NCI-H2029 treated with DMSO at 0.1 percent for 48 hours (cell line): ENCODE measurements at regions not wholly inside any gene's neighbourhood (a gene's known extent, or its start where the extent isn't known, plus 50 kb on each side); places are given as distances from the start of the nearest gene placed in this dataset.

Experiments used
- DNase-seq: peaks from one replicate; lab custom pipeline; 2025; lab: John Stamatoyannopoulos, UW

- no peak for DNase-seq
Measured at GRCh38 chr13:31081316-31081715, 80.4 kb downstream of the HSPH1 start.

- DNase-seq: no peak
Measured at GRCh38 chr13:31074756-31075155, 86.9 kb downstream of the HSPH1 start.

- no peak for DNase-seq
Measured at GRCh38 chr13:31073859-31074718, 87.6 kb downstream of the HSPH1 start.

- DNase-seq: no peak
Measured at GRCh38 chr13:31072041-31072440, 89.7 kb downstream of the HSPH1 start.

DNA sequence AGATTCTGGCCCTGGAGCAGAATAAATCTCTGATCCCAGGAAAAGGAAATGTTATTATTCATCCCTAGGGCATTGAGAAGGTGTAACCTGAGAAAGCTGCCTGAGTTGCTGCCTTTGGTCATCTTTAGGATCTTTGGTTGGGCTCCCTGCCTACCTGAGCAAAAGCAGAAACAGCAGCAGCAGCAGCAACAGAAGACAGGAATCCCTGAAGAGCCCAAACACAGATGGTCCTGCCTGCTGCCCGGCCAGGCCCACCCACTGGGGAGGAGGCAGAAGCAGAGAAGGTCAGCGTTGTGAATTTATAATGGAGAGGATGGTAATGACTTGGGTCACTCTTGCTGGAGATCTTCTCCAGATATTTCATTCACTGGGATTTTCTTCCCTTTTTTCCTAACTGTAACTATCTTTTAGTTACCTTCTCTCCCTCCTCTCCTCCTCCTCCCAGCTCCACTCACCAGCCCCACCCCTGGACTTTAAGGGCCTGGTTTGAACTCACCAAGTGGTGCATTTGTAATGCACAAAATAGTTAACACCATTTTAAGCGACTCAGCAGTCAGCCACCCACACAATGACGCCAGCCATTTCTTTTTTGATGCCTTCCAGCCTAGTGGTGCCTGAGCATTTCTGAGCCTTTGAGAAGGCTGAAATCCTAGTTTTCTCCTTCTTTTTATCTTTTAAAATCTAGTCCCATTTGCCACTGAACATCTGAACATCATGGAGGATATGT is 91.7 kb downstream of the HSPH1 start:
- no peak for DNase-seq

DNA sequence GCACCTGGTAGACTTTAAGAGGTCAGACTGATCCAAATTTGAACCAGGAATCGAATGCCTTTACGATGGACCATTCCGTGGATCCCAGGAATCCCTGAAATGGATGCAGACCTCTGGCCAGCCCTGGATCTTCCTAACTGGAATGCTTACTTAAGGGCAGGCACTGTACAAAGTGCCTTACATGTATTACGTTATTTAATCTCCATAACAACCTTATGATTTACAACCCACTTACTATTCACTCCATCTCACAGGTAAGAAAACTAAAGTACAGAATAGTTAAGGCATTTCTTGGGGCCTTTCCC is 93.6 kb downstream of the HSPH1 start:
- no peak for DNase-seq

- no peak for DNase-seq
Measured at GRCh38 chr13:31067416-31068118, 94.1 kb downstream of the HSPH1 start.

- DNase-seq: no peak
Measured at GRCh38 chr13:31064636-31065035, 97.1 kb downstream of the HSPH1 start.

DNA sequence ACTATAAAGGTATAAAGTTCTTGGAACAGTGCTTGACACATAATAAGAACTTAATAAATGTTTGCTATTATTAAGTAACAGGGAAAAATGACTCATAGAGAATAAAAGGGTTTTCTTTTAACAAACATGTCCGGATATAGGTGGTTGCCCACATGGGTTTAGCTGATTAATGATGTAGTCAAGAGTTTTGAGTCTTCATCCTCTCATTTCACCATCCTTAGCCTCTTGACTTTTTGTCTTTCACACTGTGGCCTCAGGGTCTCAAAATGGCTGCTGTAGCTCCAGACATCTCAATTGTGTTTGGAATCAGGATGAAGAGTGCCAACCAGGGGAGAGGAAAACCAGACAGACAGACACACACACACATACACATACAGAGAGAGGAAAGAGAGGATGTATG is 97.9 kb downstream of the HSPH1 start:
- no peak for DNase-seq

DNA sequence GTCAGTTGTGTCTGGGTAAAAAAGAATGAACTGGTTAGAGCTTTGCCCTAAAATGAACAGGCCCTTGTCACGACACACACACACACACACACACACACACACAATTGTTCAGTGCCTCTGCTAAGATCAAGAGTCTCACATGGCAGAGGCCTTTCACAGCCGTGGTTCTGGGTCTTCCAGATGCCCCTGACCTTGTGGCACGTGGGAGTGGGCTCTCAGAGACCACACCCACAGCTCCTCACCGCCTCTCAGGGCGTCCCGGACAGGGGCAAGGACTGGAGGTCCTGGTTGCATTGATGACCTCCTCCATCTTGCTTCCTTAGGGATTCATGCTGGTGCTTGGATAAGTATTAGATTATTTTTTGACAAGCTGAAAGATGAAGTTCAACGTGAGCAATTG is 101.0 kb downstream of the HSPH1 start:
- no peak for DNase-seq

GRCh38 chr13:31060220-31060619 is 101.5 kb downstream of the HSPH1 start:
- no peak for DNase-seq

DNA sequence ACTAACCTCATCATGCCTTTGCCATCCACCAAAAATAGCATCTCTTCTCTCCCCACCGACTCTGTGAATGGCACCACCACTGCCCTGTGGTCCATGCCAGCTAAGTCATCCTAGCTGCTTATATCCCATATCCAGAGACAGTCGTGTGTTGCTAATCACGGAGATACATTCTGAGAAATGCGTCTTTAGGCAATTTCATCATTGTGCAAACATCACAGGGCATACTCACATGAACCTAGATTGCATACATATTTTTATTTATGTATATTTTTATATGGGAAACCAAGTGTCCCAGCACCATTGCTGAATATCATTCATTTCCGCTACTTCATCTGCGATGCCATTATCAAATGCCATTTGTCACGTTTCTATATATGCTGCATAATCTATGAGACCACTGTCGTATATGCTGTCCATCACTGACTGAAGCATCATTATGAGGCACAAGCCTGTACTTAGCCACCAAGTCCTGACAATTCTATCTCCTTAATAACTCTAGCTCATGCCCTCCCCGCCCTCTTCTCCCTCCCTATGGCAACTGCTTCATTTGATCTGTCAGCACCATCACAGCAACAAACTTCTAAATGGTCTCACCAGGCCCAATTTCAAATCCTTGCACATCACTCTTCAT is 104.2 kb downstream of the HSPH1 start:
- DNase-seq: no peak

DNA sequence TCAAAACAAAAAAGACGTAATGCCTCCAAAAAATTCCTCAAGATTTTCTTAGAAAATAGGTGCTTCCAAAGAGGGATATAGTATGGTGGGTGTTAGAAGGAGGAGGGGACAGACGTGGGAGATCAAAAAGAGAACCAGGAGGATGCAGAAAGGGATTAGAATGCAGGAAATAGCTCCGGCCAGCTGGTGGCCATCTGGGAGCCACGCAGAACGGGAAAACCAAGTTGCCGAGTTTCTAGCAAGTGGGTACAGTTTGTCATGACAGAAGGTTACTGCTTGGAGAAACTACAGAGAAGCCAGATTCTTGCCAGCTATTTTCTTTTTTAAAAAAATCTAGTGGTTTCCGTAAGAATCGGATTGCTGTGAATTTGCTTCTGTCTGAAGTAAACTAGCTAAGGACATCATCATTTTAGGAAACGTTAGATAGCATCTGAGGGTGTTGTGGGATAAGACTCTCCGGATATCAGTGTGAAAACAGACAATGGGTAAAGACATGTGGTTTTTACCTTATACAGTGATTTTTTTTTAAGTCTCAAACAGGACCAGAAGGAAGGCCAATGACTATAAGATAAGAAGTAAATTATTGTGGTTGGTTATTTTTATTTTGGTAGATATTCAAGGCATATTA is 104.9 kb downstream of the HSPH1 start:
- DNase-seq: no peak

DNA sequence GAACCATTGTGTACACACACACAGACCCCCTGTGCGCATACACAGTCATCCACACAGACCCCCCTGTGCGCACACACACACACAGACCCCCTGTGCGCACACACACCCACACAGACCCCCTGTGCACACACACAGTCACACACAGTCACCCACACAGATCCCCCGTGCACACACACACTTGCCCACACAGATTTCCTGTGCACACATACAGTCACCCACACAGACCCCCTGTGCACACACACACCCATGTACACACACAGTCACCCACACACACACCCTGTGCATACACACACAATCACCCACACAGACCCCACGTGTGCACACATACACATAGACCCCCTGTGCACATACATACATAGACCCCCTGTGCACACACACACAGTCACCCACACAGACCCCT is 106.1 kb downstream of the HSPH1 start:
- DNase-seq: no peak

GRCh38 chr13:31054632-31055031 is 107.1 kb downstream of the HSPH1 start:
- no peak for DNase-seq

DNA sequence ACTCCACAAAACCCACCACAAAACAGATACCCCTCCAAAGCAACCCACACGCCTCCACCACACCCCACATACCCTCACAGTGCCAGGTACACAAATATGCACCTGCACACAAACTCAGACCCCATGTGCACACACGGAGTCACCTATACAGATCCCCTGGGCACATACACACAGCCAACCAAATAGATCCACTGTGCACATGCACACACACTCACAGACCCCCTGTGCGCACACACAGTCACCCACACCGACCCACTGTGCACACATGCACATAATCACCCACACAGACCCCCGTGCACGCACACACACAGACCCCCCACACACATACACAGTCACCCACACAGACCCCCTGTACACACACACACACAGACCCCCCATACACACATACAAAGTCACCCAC is 107.8 kb downstream of the HSPH1 start:
- DNase-seq: no peak

- DNase-seq: no peak
Measured at GRCh38 chr13:31053091-31053490, 108.6 kb downstream of the HSPH1 start.

GRCh38 chr13:31052478-31052877 is 109.2 kb downstream of the HSPH1 start:
- no peak for DNase-seq

- no peak for DNase-seq
Measured at GRCh38 chr13:31051999-31052398, 109.7 kb downstream of the HSPH1 start.

DNA sequence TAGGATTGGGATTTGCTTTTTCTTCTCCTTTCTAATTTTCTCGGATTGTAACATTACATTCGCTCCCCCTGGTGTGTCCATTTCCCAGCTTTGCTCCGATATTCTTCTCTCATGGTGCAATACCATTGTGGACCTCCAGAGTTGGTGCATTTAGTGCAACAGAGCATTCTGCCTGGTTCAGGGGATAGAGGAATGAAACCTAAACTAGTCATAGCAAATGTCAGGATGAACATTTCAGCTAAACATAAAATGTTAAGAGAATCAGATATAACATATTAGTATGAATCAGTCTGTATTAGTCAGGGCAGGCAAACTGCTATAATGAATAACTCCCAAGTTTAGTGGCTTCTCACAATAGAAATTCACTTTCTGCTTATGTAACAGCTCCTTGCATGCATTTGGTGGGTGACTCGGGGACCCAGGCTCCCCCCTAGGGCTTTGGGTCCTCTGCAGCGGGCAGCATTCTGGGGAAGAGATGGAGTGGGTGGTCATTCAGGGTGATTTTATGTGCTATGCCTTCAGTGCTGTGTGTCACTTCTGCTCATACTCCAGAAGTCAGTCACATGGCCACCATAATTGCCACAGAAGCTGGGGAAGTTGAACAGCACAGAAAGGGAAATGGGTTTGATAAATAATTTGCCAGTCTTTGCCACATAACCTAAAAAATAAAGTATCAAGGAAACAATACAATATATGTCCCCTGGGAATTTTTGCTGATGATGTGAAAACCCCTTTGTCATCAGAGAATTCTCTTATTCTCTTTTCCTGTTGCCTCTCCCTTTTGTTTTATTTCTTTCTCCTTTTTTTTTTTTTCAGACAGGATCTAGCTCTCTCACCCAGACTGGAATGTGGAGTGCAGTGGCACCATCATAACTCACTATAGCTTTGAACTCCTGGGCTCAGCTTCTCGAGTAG is 111.0 kb downstream of the HSPH1 start:
- no peak for DNase-seq

GRCh38 chr13:31049833-31050232 is 111.9 kb downstream of the HSPH1 start:
- no peak for DNase-seq
